Colonic mucosa (tissue), 4 donors: ENCODE measurements at regions not wholly inside any gene's neighbourhood (a gene's known extent, or its start where the extent isn't known, plus 50 kb on each side); places are given as distances from the start of the nearest gene placed in this dataset.

ENCODE experiments used
- DNase-seq: peaks from one replicate; pipeline ENCODE4 v3.0.0-alpha.2; 2020
- H3K27ac ChIP-seq: fragments of 200-600 bp; one replicate; pipeline ENCODE4 v1.8.0; 2021
- H3K27me3 ChIP-seq: fragments of 200-600 bp; one replicate; pipeline ENCODE4 v1.8.0; 2021
- H3K36me3 ChIP-seq: fragments of 200-600 bp; one replicate; pipeline ENCODE4 v1.8.0; 2021
- H3K4me1 ChIP-seq: fragments of 200-600 bp; one replicate; pipeline ENCODE4 v1.8.0; 2021; ENCODE audit warnings: mild to moderate bottlenecking
- H3K4me3 ChIP-seq: fragments of 200-600 bp; one replicate; pipeline ENCODE4 v1.8.0; 2021
- H3K9ac ChIP-seq, 2 donors: one replicate each; pipeline ENCODE4 v1.7.0; 2013; ENCODE audit warnings: control low read depth in 2 of 2, low read depth in 2 of 2, low read length in 2 of 2
- H3K9me3 ChIP-seq: fragments of 200-600 bp; one replicate; pipeline ENCODE4 v1.8.0; 2021
- CTCF ChIP-seq: fragments of 200-600 bp; IDR thresholded peaks from one replicate; pipeline ENCODE4 v1.8.0; 2022; ENCODE audit warnings: antibody characterized with exemption, mild to moderate bottlenecking
- intact Hi-C: fragments of 100-400 bp; cut with DNase I; formaldehyde crosslinking; loops from one replicate; pipeline ENCODE4 v1.14.1; 2022
- donor health status: healthy.
- donor health status: DM: no; HTN: no; CAD: no.
- donor health status: DM: no; HTN: no; CAD: no.

- intact Hi-C loops = no loop called here
- no peaks in the 10 kb centered on the region for H3K9me3 ChIP-seq
- no peak overlapping the region for H3K4me3 ChIP-seq
- H3K4me1 ChIP-seq = no peaks in the 10 kb centered on the region
- TF ChIP-seq CTCF = no peak
- DNase-seq = no peak
- H3K27ac ChIP-seq = no peak overlapping the region
- H3K36me3 ChIP-seq = no peaks in the 10 kb centered on the region
- no peaks in the 10 kb centered on the region for H3K27me3 ChIP-seq
- no peak overlapping the region for H3K9ac ChIP-seq
These were observed 70.9 kb upstream of the HMCN1 start for GRCh38 chr1:185663332-185663731.

GRCh38 chr1:185661971-185662370 lies 72.2 kb upstream of the HMCN1 start:
- Histone ChIP-seq H3K36me3 (no peaks in the 10 kb centered on the region), H3K4me1 (no peaks in the 10 kb centered on the region), H3K9ac (no peak overlapping the region), H3K27ac (no peak overlapping the region), H3K27me3 (no peaks in the 10 kb centered on the region), H3K4me3 (no peak overlapping the region), H3K9me3 (no peaks in the 10 kb centered on the region)
- DNase-seq = no peak
- intact Hi-C loops = no loop called here
- no peak for TF ChIP-seq CTCF

GRCh38 chr1:185656663-185657062 lies 77.5 kb upstream of the HMCN1 start:
- H3K9me3 ChIP-seq = no peaks in the 10 kb centered on the region
- intact Hi-C loops = no loop called here
- no peaks in the 10 kb centered on the region for H3K36me3 ChIP-seq
- no peaks in the 10 kb centered on the region for H3K4me1 ChIP-seq
- H3K9ac ChIP-seq = no peak overlapping the region
- DNase-seq = no peak
- H3K4me3 ChIP-seq = no peak overlapping the region
- no peak for TF ChIP-seq CTCF
- H3K27me3 ChIP-seq = no peaks in the 10 kb centered on the region
- H3K27ac ChIP-seq = no peak overlapping the region

GRCh38 chr1:185654952-185655314 lies 79.3 kb upstream of the HMCN1 start:
- H3K27ac ChIP-seq = no peak overlapping the region
- no peaks in the 10 kb centered on the region for H3K36me3 ChIP-seq
- H3K27me3 ChIP-seq = no peaks in the 10 kb centered on the region
- DNase-seq = no peak
- intact Hi-C loops = no loop called here
- no peak overlapping the region for H3K4me3 ChIP-seq
- no peaks in the 10 kb centered on the region for H3K4me1 ChIP-seq
- H3K9ac ChIP-seq = no peak overlapping the region
- H3K9me3 ChIP-seq = no peaks in the 10 kb centered on the region
- no peak for TF ChIP-seq CTCF

- Histone ChIP-seq H3K9me3 (no peaks in the 10 kb centered on the region), H3K27me3 (no peaks in the 10 kb centered on the region), H3K4me1 (no peaks in the 10 kb centered on the region), H3K9ac (no peak overlapping the region), H3K27ac (no peak overlapping the region), H3K4me3 (no peak overlapping the region), H3K36me3 (no peaks in the 10 kb centered on the region)
- intact Hi-C loops = no loop called here
- TF ChIP-seq CTCF = no peak
- DNase-seq = no peak
These were observed 79.8 kb upstream of the HMCN1 start for GRCh38 chr1:185654199-185654951.
